HepG2 (cell line): ENCODE measurements at regions not wholly inside any gene's neighbourhood (a gene's known extent, or its start where the extent isn't known, plus 50 kb on each side); places are given as distances from the start of the nearest gene placed in this dataset.

Experiments
- CHD4 ChIP-seq: fragments of 200-600 bp; sonication (generic); IDR thresholded peaks from 2 replicates; pipeline ENCODE4 v1.7.0; 2017; ENCODE audit warnings: mild to moderate bottlenecking, low read length, borderline replicate concordance
- FOXA1 ChIP-seq, 2 experiments: fragments of 450-650 bp in 1 of 2; sonication (generic) in 1 of 2; formaldehyde crosslinking in 1 of 2; IDR thresholded peaks; 2 replicates each; pipeline versions ENCODE4 v1.4.0 to v1.6.1; 2016 to 2020; ENCODE audit warnings: missing genetic modification reagents in 1 of 2
- FOXJ3 ChIP-seq: sonication (generic); formaldehyde crosslinking; IDR thresholded peaks from 2 replicates; pipeline ENCODE4 v1.4.0; 2020; ENCODE audit warnings: missing genetic modification reagents, mild to moderate bottlenecking, borderline replicate concordance
- HES4 ChIP-seq: sonication (generic); formaldehyde crosslinking; IDR thresholded peaks from 2 replicates; pipeline ENCODE4 v1.9.0; 2021; ENCODE audit warnings: mild to moderate bottlenecking, missing genetic modification reagents, borderline replicate concordance
- HNRNPH1 ChIP-seq: fragments of 200-400 bp; formaldehyde crosslinking; optimal IDR thresholded peaks from 2 replicates; pipeline ENCODE3; 2017; ENCODE audit warnings: mild to moderate bottlenecking, low read depth, low read length
- KDM5B ChIP-seq: sonication (generic); formaldehyde crosslinking; IDR thresholded peaks from 2 replicates; pipeline ENCODE4 v1.4.0; 2020; ENCODE audit warnings: missing genetic modification reagents, mild to moderate bottlenecking, borderline replicate concordance
- MAFK ChIP-seq, 2 experiments: IDR thresholded peaks in 1 of 2; conservative IDR thresholded peaks in 1 of 2; 2 replicates each; pipeline ENCODE4 v1.6.1; 2011; ENCODE audit warnings: improper control_type of control experiment in 2 of 2, low read length in 2 of 2
- NFE2L1 ChIP-seq: sonication (generic); formaldehyde crosslinking; IDR thresholded peaks from 2 replicates; pipeline ENCODE4 v1.4.0; 2020; ENCODE audit warnings: missing genetic modification reagents, mild to moderate bottlenecking, borderline replicate concordance
- NFKBIZ ChIP-seq: IDR thresholded peaks from 2 replicates; pipeline ENCODE4 v1.6.1; 2018; ENCODE audit warnings: missing genetic modification reagents, missing compliant biosample characterization
- PHF20 ChIP-seq: sonication (generic); formaldehyde crosslinking; IDR thresholded peaks from 2 replicates; pipeline ENCODE4 v1.5.0; 2020; ENCODE audit warnings: mild to moderate bottlenecking, missing genetic modification reagents
- POGZ ChIP-seq: sonication (generic); formaldehyde crosslinking; IDR thresholded peaks from 2 replicates; pipeline ENCODE4 v1.4.0; 2020; ENCODE audit warnings: mild to moderate bottlenecking, missing genetic modification reagents
- RFXANK ChIP-seq: IDR thresholded peaks from 2 replicates; pipeline ENCODE4 v1.6.1; 2016
- SIN3B ChIP-seq: fragments of 150-350 bp; IDR thresholded peaks from 2 replicates; pipeline ENCODE4 v1.6.1; 2014; ENCODE audit warnings: low read length
- ZNF101 ChIP-seq: sonication (generic); formaldehyde crosslinking; IDR thresholded peaks from 2 replicates; pipeline ENCODE4 v1.4.0; 2020; ENCODE audit warnings: mild to moderate bottlenecking, low read depth, missing genetic modification reagents, borderline replicate concordance
- ZNF7 ChIP-seq: IDR thresholded peaks from 2 replicates; pipeline ENCODE4 v1.6.1; 2016; ENCODE audit warnings: missing biosample characterization, missing genetic modification reagents
- TF ChIP-seq, protein P1 (sequence below): sonication (generic); formaldehyde crosslinking; IDR thresholded peaks from 2 replicates; pipeline ENCODE4 v1.9.0; 2021; ENCODE audit warnings: mild to moderate bottlenecking, missing genetic modification reagents
- TF ChIP-seq, protein P2 (sequence below): sonication (generic); formaldehyde crosslinking; IDR thresholded peaks from 2 replicates; pipeline ENCODE4 v1.4.0; 2020; ENCODE audit warnings: missing genetic modification reagents, mild to moderate bottlenecking, borderline replicate concordance
- TF ChIP-seq, protein P3 (sequence below): IDR thresholded peaks from 2 replicates; pipeline ENCODE4 v1.6.1; 2016; ENCODE audit warnings: control low read depth
- TF ChIP-seq, protein P4 (sequence below), 2 experiments: sonication (generic) in 1 of 2; formaldehyde crosslinking in 1 of 2; IDR thresholded peaks; 2 replicates each; pipeline versions ENCODE4 v1.4.0 to v1.6.1; 2018 to 2020; ENCODE audit warnings: missing genetic modification reagents in 2 of 2, borderline replicate concordance in 1 of 2, low read depth in 1 of 2, mild to moderate bottlenecking in 1 of 2, missing biosample characterization in 1 of 2

DNA sequence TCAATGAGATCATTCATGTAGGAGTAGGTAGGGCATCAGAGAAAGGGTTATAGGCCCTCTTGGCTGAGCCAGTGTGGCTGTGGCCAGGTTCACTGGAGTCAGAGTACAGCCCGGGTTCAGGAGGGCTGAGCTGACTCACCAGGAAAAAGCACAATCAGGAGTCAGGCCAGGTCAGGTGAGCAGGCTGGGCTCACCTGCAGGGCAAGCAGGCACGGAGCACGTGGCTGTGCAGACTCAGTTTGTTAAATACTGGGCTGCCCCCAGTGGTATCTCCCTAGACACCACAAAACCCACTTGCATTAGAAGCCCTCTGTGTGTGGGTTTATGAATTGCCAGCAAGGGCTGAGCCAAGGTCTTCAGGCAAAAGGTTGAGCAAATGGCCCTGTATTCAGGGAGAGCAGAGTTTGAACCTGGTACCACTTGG lies 122.1 kb upstream of the SERBP1 start (continued):
- TF ChIP-seq, protein P1, sequence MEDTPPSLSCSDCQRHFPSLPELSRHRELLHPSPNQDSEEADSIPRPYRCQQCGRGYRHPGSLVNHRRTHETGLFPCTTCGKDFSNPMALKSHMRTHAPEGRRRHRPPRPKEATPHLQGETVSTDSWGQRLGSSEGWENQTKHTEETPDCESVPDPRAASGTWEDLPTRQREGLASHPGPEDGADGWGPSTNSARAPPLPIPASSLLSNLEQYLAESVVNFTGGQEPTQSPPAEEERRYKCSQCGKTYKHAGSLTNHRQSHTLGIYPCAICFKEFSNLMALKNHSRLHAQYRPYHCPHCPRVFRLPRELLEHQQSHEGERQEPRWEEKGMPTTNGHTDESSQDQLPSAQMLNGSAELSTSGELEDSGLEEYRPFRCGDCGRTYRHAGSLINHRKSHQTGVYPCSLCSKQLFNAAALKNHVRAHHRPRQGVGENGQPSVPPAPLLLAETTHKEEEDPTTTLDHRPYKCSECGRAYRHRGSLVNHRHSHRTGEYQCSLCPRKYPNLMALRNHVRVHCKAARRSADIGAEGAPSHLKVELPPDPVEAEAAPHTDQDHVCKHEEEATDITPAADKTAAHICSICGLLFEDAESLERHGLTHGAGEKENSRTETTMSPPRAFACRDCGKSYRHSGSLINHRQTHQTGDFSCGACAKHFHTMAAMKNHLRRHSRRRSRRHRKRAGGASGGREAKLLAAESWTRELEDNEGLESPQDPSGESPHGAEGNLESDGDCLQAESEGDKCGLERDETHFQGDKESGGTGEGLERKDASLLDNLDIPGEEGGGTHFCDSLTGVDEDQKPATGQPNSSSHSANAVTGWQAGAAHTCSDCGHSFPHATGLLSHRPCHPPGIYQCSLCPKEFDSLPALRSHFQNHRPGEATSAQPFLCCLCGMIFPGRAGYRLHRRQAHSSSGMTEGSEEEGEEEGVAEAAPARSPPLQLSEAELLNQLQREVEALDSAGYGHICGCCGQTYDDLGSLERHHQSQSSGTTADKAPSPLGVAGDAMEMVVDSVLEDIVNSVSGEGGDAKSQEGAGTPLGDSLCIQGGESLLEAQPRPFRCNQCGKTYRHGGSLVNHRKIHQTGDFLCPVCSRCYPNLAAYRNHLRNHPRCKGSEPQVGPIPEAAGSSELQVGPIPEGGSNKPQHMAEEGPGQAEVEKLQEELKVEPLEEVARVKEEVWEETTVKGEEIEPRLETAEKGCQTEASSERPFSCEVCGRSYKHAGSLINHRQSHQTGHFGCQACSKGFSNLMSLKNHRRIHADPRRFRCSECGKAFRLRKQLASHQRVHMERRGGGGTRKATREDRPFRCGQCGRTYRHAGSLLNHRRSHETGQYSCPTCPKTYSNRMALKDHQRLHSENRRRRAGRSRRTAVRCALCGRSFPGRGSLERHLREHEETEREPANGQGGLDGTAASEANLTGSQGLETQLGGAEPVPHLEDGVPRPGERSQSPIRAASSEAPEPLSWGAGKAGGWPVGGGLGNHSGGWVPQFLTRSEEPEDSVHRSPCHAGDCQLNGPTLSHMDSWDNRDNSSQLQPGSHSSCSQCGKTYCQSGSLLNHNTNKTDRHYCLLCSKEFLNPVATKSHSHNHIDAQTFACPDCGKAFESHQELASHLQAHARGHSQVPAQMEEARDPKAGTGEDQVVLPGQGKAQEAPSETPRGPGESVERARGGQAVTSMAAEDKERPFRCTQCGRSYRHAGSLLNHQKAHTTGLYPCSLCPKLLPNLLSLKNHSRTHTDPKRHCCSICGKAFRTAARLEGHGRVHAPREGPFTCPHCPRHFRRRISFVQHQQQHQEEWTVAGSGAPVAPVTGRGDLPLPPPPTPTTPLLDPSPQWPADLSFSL: no peak
- TF ChIP-seq NFE2L1 (CRISPR knock-in tag) (no peak), HNRNPH1 (no peak), HES4 (CRISPR knock-in tag) (no peak), POGZ (CRISPR knock-in tag) (0 out of 2 replicates have a peak, but pooled peaks have one; percentile 43), CHD4 (no peak), NFKBIZ (CRISPR knock-in tag) (peak; percentile 60; the same call in 1 of the 2 replicates), ZNF7 (CRISPR knock-in tag) (no peak), RFXANK (CRISPR knock-in tag) (no peak), ZNF101 (CRISPR knock-in tag) (no peak), MAFK (conservative IDR thresholded peaks at IDR 0.05 in 1 of 2, IDR thresholded peaks at IDR 0.05 in 1 of 2; ENCODE audit: low read length in 2 of 2) (peak in 1 of 2 experiments; percentile 32; a peak in 1 of 4 replicates), PHF20 (CRISPR knock-in tag) (no peak), SIN3B (no peak), KDM5B (peak; percentile 32; the same call in 1 of the 2 replicates), FOXJ3 (CRISPR knock-in tag) (0 out of 2 replicates have a peak, but pooled peaks have one; percentile 26), FOXA1 (IDR thresholded peaks at IDR 0.05) (no peak), FOXA1 (CRISPR knock-in tag; IDR thresholded peaks at IDR 0.05) (no peak)
- TF ChIP-seq, protein P2, sequence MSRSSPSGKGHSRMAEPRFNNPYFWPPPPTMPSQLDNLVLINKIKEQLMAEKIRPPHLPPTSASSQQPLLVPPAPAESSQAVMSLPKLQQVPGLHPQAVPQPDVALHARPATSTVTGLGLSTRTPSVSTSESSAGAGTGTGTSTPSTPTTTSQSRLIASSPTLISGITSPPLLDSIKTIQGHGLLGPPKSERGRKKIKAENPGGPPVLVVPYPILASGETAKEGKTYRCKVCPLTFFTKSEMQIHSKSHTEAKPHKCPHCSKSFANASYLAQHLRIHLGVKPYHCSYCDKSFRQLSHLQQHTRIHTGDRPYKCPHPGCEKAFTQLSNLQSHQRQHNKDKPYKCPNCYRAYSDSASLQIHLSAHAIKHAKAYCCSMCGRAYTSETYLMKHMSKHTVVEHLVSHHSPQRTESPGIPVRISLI (CRISPR knock-in tag): no peak
- TF ChIP-seq, protein P3, sequence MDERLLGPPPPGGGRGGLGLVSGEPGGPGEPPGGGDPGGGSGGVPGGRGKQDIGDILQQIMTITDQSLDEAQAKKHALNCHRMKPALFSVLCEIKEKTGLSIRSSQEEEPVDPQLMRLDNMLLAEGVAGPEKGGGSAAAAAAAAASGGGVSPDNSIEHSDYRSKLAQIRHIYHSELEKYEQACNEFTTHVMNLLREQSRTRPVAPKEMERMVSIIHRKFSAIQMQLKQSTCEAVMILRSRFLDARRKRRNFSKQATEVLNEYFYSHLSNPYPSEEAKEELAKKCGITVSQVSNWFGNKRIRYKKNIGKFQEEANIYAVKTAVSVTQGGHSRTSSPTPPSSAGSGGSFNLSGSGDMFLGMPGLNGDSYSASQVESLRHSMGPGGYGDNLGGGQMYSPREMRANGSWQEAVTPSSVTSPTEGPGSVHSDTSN (CRISPR knock-in tag): no peak
- TF ChIP-seq, protein P4, sequence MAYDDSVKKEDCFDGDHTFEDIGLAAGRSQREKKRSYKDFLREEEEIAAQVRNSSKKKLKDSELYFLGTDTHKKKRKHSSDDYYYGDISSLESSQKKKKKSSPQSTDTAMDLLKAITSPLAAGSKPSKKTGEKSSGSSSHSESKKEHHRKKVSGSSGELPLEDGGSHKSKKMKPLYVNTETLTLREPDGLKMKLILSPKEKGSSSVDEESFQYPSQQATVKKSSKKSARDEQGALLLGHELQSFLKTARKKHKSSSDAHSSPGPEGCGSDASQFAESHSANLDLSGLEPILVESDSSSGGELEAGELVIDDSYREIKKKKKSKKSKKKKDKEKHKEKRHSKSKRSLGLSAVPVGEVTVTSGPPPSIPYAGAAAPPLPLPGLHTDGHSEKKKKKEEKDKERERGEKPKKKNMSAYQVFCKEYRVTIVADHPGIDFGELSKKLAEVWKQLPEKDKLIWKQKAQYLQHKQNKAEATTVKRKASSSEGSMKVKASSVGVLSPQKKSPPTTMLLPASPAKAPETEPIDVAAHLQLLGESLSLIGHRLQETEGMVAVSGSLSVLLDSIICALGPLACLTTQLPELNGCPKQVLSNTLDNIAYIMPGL (CRISPR knock-in tag; IDR thresholded peaks at IDR 0.05; ENCODE audit: borderline replicate concordance in 1 of 2, low read depth in 1 of 2): peak in 1 of 2 experiments; percentile 83; a peak in 2 of 4 replicates
